ENCODE measurements at regions not wholly inside any gene's neighbourhood (a gene's known extent, or its start where the extent isn't known, plus 50 kb on each side); places are given as distances from the start of the nearest gene placed in this dataset.

- Histone ChIP-seq H3K9me2 (ENCODE audit: insufficient read depth, low read length) (no peaks in the 10 kb centered on the region), H3K4me1 (ENCODE audit: insufficient read depth, low read length, poor library complexity, severe bottlenecking) (no peaks in the 10 kb centered on the region), H4K20me1 (ENCODE audit: insufficient read depth, low read length) (no peaks in the 10 kb centered on the region), H3K4me2 (ENCODE audit: low read length) (no peak overlapping the region), H3K79me2 (ENCODE audit: insufficient read depth, low read depth, low read length) (no peaks in the 10 kb centered on the region), H2AFZ (ENCODE audit: low read length) (no peak overlapping the region), H3K36me3 (ENCODE audit: insufficient read depth, low read length) (no peaks in the 10 kb centered on the region), H3K27ac (ENCODE audit: low read depth, low read length, poor library complexity, severe bottlenecking) (no peak overlapping the region), H3K9me3 (ENCODE audit: low read length) (no peaks in the 10 kb centered on the region), H3K4me3 (ENCODE audit: low read depth, low read length, poor library complexity, severe bottlenecking) (no peak overlapping the region)
- ChIA-PET POLR2A (interaction anchor here (0.7 kb wide), 1 partner anchor 134 kb away, joined by 3 read pairs; no protein-coding TSS in a partner anchor), CTCF (ENCODE audit: unreplicated experiment) (no interaction called here)
- DNase-seq (ENCODE audit: low spot score) = no peak
- TF ChIP-seq EZH2phosphoT487 (IDR thresholded peaks at IDR 0.05; ENCODE audit: borderline replicate concordance, low read depth, low read length) (no peak), CTCF (conservative IDR thresholded peaks at IDR 0.05; ENCODE audit: low read length) (no peak)
- intact Hi-C loops (cut with micrococcal nuclease; ENCODE audit: unreplicated experiment) = no loop called here
- no TSS peak for BruUV-seq (replicated peaks)
Measured at GRCh38 chr20:57797401-57797800, 87.6 kb upstream of the PMEPA1 start.

GRCh38 chr20:57795977-57796560 lies 86.3 kb upstream of the PMEPA1 start:
- Histone ChIP-seq H3K9me3 (ENCODE audit: low read length) (no peaks in the 10 kb centered on the region), H3K27ac (ENCODE audit: low read depth, low read length, poor library complexity, severe bottlenecking) (no peak overlapping the region), H3K79me2 (ENCODE audit: insufficient read depth, low read depth, low read length) (no peaks in the 10 kb centered on the region), H3K36me3 (ENCODE audit: insufficient read depth, low read length) (no peaks in the 10 kb centered on the region), H3K4me3 (ENCODE audit: low read depth, low read length, poor library complexity, severe bottlenecking) (no peak overlapping the region), H2AFZ (ENCODE audit: low read length) (no peak overlapping the region), H3K4me1 (ENCODE audit: insufficient read depth, low read length, poor library complexity, severe bottlenecking) (no peaks in the 10 kb centered on the region), H3K9me2 (ENCODE audit: insufficient read depth, low read length) (no peaks in the 10 kb centered on the region), H4K20me1 (ENCODE audit: insufficient read depth, low read length) (no peaks in the 10 kb centered on the region), H3K4me2 (ENCODE audit: low read length) (no peak overlapping the region)
- TF ChIP-seq EZH2phosphoT487 (IDR thresholded peaks at IDR 0.05; ENCODE audit: borderline replicate concordance, low read depth, low read length) (no peak), CTCF (conservative IDR thresholded peaks at IDR 0.05; ENCODE audit: low read length) (no peak)
- POLR2A ChIA-PET = no interaction called here
- BruUV-seq (replicated peaks) = no TSS peak
- CTCF ChIA-PET (ENCODE audit: unreplicated experiment) = no interaction called here
- intact Hi-C loops (cut with micrococcal nuclease; ENCODE audit: unreplicated experiment) = no loop called here
- no peak for DNase-seq (ENCODE audit: low spot score)

- Histone ChIP-seq H2AFZ (ENCODE audit: low read length) (no peak overlapping the region), H3K9me3 (ENCODE audit: low read length) (no peaks in the 10 kb centered on the region), H3K9me2 (ENCODE audit: insufficient read depth, low read length) (no peaks in the 10 kb centered on the region), H3K27ac (ENCODE audit: low read depth, low read length, poor library complexity, severe bottlenecking) (no peak overlapping the region), H4K20me1 (ENCODE audit: insufficient read depth, low read length) (no peaks in the 10 kb centered on the region), H3K4me1 (ENCODE audit: insufficient read depth, low read length, poor library complexity, severe bottlenecking) (no peaks in the 10 kb centered on the region), H3K4me3 (ENCODE audit: low read depth, low read length, poor library complexity, severe bottlenecking) (no peak overlapping the region), H3K4me2 (ENCODE audit: low read length) (no peak overlapping the region), H3K79me2 (ENCODE audit: insufficient read depth, low read depth, low read length) (no peaks in the 10 kb centered on the region), H3K36me3 (ENCODE audit: insufficient read depth, low read length) (no peaks in the 10 kb centered on the region)
- CTCF ChIA-PET (ENCODE audit: unreplicated experiment) = no interaction called here
- intact Hi-C loops (cut with micrococcal nuclease; ENCODE audit: unreplicated experiment) = no loop called here
- TF ChIP-seq EZH2phosphoT487 (IDR thresholded peaks at IDR 0.05; ENCODE audit: borderline replicate concordance, low read depth, low read length) = no peak
- no peak for TF ChIP-seq CTCF (conservative IDR thresholded peaks at IDR 0.05; ENCODE audit: low read length)
- POLR2A ChIA-PET = no interaction called here
- BruUV-seq (replicated peaks) = no TSS peak
- no peak for DNase-seq (ENCODE audit: low spot score)
Measured at GRCh38 chr20:57795342-57795697, 85.5 kb upstream of the PMEPA1 start.

Data from OCI-LY7 (cell line).